Naive B cell (primary cell): ENCODE measurements at regions not wholly inside any gene's neighbourhood (a gene's known extent, or its start where the extent isn't known, plus 50 kb on each side); places are given as distances from the start of the nearest gene placed in this dataset.

Experiments
- ATAC-seq, 2 donors: fragments of 150-1000 bp; cut with Tn5 transposase; 2 replicates each; pipeline ENCODE4 v1.10.0; 2021; ENCODE audit warnings: low read depth in 2 of 2, mild to moderate bottlenecking in 2 of 2, moderate library complexity in 2 of 2
- DNase-seq: peaks from one replicate; pipeline ENCODE4 v3.0.0; 2022
- H3K27ac Mint-ChIP-seq, 6 donors: one replicate each; pipeline ENCODE4 v1.8.0; 2020 to 2022; ENCODE audit warnings: mild to moderate bottlenecking in 6 of 6, mixed read lengths in 6 of 6, moderate library complexity in 5 of 6, inconsistent platforms in 2 of 6
- H3K27me3 Mint-ChIP-seq, 3 donors: one replicate each; pipeline ENCODE4 v1.8.0; 2021 to 2022; ENCODE audit warnings: mixed read lengths in 3 of 3, mild to moderate bottlenecking in 1 of 3
- H3K36me3 Mint-ChIP-seq, 2 donors: one replicate each; pipeline ENCODE4 v1.8.0; 2020 to 2022; ENCODE audit warnings: mixed read lengths in 2 of 2, inconsistent platforms in 1 of 2, mild to moderate bottlenecking in 1 of 2
- H3K4me1 Mint-ChIP-seq, 3 donors: one replicate each; pipeline ENCODE4 v1.8.0; 2020 to 2022; ENCODE audit warnings: mixed read lengths in 3 of 3, inconsistent platforms in 1 of 3, mild to moderate bottlenecking in 1 of 3, moderate library complexity in 1 of 3
- H3K4me3 Mint-ChIP-seq, 8 donors: one replicate each; pipeline ENCODE4 v1.8.0; 2020 to 2022; ENCODE audit warnings: mild to moderate bottlenecking in 8 of 8, mixed read lengths in 8 of 8, moderate library complexity in 8 of 8, inconsistent platforms in 2 of 8
- H3K9me3 Mint-ChIP-seq, 7 donors: one replicate each; pipeline ENCODE4 v1.8.0; 2020 to 2022; ENCODE audit warnings: mixed read lengths in 7 of 7, mild to moderate bottlenecking in 5 of 7, inconsistent platforms in 2 of 7, moderate library complexity in 1 of 7

DNA sequence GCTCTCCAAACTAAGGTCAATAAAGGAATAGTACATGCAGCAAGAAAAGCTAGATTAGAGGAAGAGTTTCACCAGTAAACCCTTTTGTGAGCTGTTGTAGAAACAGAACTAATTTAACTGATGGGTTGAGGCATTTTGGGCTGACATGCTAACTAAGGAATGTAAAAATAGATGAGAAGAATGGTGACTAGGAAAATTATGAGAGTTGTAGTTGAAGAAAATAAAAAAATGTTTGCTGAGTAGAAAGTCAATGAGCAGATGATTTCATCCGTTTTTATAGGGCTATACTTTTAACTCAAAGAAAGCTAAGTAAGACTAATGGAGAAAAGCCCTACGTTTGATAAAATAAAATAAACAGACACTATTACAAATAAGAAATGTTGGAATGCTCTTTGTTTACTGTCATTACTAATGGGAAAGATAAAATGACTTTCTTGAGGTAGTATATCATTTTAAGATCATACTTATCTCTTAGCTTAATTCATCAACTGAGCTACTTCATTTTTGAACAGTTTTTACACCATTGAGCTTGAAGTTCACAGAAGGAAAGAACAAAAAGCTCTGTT, 209.4 kb upstream of the DPH6 start:
- no peaks in the 10 kb centered on the region for H3K4me1 Mint-ChIP-seq
- no peak for ATAC-seq
- H3K4me3 Mint-ChIP-seq = no peak overlapping the region
- H3K9me3 Mint-ChIP-seq = no peaks in the 10 kb centered on the region
- no peaks in the 10 kb centered on the region for H3K36me3 Mint-ChIP-seq
- H3K27ac Mint-ChIP-seq = no peak overlapping the region
- H3K27me3 Mint-ChIP-seq = peaks cover 0 to 10% (median 0%) of the 10 kb centered on the region in 3 donors
- DNase-seq = no peak

DNA sequence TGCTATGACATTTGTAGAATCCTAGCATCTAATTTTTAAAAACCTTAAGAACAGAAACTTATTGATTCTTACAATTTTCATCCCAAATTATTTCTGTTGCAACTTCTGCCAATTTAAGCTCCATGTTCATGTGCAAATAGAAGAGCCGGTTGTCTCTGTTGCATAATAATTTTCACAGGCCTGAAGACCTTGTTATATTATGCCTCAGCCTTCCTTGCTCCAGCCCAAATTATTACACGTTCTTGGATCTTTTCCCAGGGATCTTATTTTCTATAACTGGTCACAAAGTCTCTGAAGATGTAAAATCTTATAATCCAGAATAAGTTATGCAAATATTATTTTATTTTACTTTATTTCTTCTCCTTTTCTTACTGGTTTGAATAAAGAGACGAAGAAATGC, 210.7 kb upstream of the DPH6 start:
- H3K4me3 Mint-ChIP-seq = no peak overlapping the region

DNA sequence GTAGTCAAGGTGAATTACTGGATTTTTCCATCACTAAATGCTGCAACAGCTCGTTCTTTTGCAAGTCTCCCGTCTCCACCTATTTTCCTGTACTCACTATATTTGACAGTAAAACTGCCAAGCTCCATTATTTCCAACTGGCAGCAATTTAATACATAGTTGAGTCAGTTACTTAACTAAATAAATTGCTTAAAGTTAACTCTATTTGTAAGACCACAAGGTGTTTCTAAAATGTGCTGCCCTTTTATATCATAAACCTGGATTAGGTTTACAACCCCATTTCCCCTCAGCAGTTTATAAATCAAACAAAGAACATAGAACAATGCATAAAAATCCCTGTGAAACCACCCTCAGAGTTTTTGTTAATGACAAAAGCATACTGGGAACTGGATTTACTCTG, 211.4 kb upstream of the DPH6 start:
- H3K27me3 Mint-ChIP-seq = peaks cover 0 to 10% (median 0%) of the 10 kb centered on the region in 3 donors
- no peaks in the 10 kb centered on the region for H3K9me3 Mint-ChIP-seq
- no peak for ATAC-seq
- no peaks in the 10 kb centered on the region for H3K4me1 Mint-ChIP-seq
- no peak overlapping the region for H3K4me3 Mint-ChIP-seq
- DNase-seq = no peak
- H3K36me3 Mint-ChIP-seq = no peaks in the 10 kb centered on the region
- no peak overlapping the region for H3K27ac Mint-ChIP-seq

More for the DNA sequence above, 210.7 kb upstream of the DPH6 start:
- H3K9me3 Mint-ChIP-seq = no peaks in the 10 kb centered on the region
- no peaks in the 10 kb centered on the region for H3K4me1 Mint-ChIP-seq
- no peak for DNase-seq
- no peak overlapping the region for H3K27ac Mint-ChIP-seq
- ATAC-seq = no peak
- no peaks in the 10 kb centered on the region for H3K36me3 Mint-ChIP-seq
- peaks cover 0 to 10% (median 0%) of the 10 kb centered on the region in 3 donors for H3K27me3 Mint-ChIP-seq

DNA sequence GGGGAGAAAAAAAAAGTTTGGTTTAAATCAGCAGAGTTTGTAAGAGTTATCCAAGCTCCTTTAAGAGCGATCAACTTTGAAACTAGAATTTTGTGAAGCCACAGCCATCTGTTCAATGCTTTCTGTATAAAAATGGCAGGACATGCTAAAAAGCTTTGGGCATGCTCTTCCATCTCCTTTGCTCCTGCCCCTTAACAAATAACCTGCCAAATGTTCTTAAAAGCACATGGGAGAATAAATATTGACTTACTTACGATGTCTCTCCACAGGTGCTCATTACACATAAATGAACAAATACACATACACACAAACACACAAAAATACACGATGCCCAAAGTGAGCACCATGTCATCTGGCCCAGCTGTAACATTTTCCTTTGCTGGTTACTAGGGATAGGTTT, 211.8 kb upstream of the DPH6 start:
- Mint-ChIP-seq H3K4me3 (no peak overlapping the region), H3K9me3 (no peaks in the 10 kb centered on the region), H3K36me3 (no peaks in the 10 kb centered on the region), H3K27ac (no peak overlapping the region), H3K27me3 (peaks cover 0 to 10% (median 0%) of the 10 kb centered on the region in 3 donors), H3K4me1 (no peaks in the 10 kb centered on the region)
- no peak for DNase-seq
- no peak for ATAC-seq

DNA sequence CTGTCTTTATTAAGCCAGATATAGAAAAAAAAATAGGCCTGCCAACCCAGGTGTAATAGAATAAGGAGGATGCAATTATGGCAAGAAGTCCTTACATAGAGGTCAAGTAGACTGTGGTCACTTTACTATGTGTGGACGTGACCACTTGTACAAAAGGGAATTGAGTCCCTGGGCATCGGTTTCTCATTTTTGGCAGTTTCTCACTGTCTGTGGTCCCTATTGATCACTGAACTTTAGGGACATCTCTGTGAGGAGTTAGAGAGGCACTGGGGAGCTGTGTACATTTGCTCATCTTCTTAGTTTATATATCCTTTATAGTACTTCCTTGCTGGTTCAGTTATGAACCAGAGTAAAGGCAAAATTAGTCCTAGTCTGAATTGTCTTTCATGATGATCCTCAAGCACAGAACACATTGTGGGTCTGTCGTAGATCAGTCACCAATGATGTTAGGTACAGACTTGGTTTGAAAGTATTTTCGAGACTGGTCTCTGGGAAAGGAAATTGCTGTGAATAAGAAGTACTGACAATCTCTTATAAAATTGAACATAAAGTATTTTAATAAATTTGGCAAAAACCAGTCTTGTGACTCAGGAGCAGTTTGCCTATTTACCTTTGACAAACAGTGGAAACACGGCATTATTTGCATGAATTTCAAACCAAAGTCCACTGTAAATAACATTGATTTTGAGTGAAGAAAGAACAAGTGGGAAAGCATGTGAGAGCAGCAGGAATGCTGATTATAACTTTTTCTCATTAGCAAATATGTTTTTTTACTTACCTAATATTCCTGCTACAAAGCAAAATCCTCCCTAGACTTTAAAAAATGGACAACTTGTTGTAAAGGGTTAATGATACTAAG, 218.9 kb upstream of the DPH6 start:
- Mint-ChIP-seq H3K4me1 (no peaks in the 10 kb centered on the region), H3K27ac (no peak overlapping the region), H3K4me3 (no peak overlapping the region), H3K27me3 (peaks cover 0 to 7% (median 0%) of the 10 kb centered on the region in 3 donors), H3K9me3 (no peaks in the 10 kb centered on the region), H3K36me3 (no peaks in the 10 kb centered on the region)
- ATAC-seq (no peak), DNase-seq (no peak)

DNA sequence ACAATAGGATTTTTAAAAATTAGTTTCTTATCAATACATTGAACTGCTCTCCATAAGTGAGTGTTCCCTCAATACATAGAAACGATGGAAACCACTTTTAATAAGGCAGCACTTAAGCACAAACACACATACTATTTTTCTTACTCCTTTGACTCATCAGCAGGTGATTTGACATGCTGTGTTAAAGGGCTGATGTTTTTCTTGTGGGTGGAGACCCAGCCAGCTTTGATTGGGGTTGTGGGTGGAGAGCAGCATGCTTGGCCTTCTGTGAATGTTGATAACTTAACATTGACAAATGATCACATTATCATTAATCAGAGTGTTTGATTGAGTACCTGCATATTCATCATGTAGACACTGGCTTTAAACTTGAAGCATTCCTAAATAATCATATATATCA, 223.0 kb upstream of the DPH6 start:
- no peaks in the 10 kb centered on the region for H3K36me3 Mint-ChIP-seq
- no peak overlapping the region for H3K4me3 Mint-ChIP-seq
- ATAC-seq (no peak), DNase-seq (no peak)
- no peaks in the 10 kb centered on the region for H3K4me1 Mint-ChIP-seq
- no peak overlapping the region for H3K27ac Mint-ChIP-seq
- peaks cover 0 to 6% (median 0%) of the 10 kb centered on the region in 7 donors for H3K9me3 Mint-ChIP-seq
- peaks cover 0 to 7% (median 0%) of the 10 kb centered on the region in 3 donors for H3K27me3 Mint-ChIP-seq

DNA sequence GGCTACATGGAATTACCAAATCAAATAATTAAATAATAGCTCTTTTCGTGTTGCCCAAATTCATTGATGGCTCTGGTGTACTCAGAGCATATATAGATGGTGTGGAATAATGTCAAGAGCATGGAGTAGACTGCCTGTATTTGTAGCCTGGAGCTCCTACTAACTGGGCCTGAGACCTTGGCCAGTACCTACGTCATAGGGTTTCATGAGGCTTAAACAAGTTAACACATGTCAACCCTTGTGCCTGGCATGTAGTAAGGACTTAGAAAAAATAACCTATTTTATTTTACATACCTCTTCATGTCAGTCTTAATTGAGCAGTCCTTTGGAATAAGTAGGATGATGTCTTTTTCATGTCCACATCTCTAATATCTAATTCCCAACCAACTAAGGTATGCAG, 223.7 kb upstream of the DPH6 start:
- no peak overlapping the region for H3K4me3 Mint-ChIP-seq
- no peak overlapping the region for H3K27ac Mint-ChIP-seq
- ATAC-seq = no peak
- H3K9me3 Mint-ChIP-seq = peaks cover 0 to 6% (median 0%) of the 10 kb centered on the region in 7 donors
- DNase-seq = no peak
- H3K27me3 Mint-ChIP-seq = peaks cover 0 to 7% (median 0%) of the 10 kb centered on the region in 3 donors
- H3K36me3 Mint-ChIP-seq = no peaks in the 10 kb centered on the region
- no peaks in the 10 kb centered on the region for H3K4me1 Mint-ChIP-seq

DNA sequence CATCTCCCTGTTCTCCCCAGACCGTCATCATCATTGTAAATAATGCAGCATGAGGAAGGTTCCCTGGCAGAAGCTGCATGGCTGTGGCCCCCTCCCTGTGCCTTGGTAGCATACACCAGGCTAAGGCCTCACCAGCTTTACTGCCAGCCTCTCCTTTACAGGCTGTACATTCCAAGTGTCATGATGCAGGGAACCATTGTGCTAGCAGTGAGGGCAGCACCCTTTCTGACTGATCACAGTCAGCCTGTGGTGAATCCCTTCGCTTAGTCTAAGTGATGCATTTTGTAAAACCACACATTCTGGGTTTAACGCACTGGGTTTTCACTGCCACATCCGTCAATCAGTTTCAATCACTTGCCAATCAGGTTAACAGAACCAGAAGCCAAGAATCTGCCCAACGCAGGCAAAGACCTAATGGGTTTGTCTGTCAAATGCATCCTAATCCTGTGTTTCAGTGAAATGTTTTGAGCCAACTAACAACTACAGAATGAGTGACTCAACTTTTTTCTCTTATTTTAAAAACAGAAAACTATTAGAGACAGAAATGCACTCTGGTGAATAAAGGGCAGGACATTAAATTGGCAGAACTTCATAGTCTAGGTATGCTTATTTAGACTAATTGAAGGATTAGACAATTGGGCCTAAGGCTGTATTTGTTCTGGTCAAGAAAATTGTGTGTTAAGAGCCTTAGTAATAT, 225.9 kb upstream of the DPH6 start:
- peaks cover 0 to 6% (median 0%) of the 10 kb centered on the region in 7 donors for H3K9me3 Mint-ChIP-seq
- ATAC-seq (no peak), DNase-seq (no peak)
- peaks cover 0 to 5% (median 0%) of the 10 kb centered on the region in 3 donors for H3K27me3 Mint-ChIP-seq
- H3K4me3 Mint-ChIP-seq = no peak overlapping the region
- H3K36me3 Mint-ChIP-seq = no peaks in the 10 kb centered on the region
- no peaks in the 10 kb centered on the region for H3K4me1 Mint-ChIP-seq
- H3K27ac Mint-ChIP-seq = no peak overlapping the region

DNA sequence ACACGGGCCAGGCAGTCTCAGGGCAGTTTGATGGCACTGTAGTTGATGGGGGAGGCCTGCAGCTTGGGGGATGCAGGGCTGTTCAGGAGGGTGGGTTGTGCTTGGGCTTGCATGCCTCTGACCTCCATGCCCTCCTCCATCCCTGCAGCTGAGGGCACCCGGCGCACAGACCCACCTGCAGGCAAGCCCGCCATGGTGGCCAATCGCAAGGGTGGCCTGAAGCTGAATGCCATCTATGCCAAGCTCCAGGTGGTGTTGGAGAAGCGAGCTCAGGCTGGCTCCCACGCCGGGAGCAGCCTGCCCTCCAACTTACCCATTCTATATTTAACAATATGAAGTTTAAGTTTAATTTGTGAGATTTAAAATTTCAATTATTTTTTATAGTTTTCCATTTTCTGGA, 228.7 kb upstream of the DPH6 start:
- ATAC-seq (no peak), DNase-seq (no peak)
- Mint-ChIP-seq H3K27me3 (no peaks in the 10 kb centered on the region), H3K4me1 (no peaks in the 10 kb centered on the region), H3K4me3 (no peak overlapping the region), H3K9me3 (peaks cover 0 to 6% (median 0%) of the 10 kb centered on the region in 7 donors), H3K36me3 (no peaks in the 10 kb centered on the region), H3K27ac (no peak overlapping the region)

DNA sequence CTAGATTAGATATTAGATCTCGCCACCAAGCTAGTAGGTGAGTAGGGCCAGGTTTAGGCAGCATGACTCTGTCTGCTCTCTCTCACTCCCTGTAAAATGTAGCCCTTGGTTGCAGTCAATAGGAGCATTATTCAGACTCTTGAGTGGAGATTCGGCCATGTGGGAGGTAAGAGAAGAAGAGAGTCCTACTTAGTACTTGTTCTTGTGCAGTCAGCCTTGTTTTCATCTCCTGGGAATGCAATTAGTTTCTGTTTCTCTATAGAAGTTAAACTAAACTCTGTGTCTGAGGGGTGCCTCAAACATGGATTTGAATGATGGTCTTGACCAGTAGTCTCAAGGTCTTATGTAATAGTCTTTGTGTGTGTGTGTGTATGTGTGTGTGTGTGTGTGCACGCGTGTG, 229.5 kb upstream of the DPH6 start:
- H3K27ac Mint-ChIP-seq = no peak overlapping the region
- H3K4me1 Mint-ChIP-seq = no peaks in the 10 kb centered on the region
- peaks cover 0 to 3% (median 0%) of the 10 kb centered on the region in 7 donors for H3K9me3 Mint-ChIP-seq
- no peak for ATAC-seq
- no peaks in the 10 kb centered on the region for H3K36me3 Mint-ChIP-seq
- H3K27me3 Mint-ChIP-seq = no peaks in the 10 kb centered on the region
- DNase-seq = no peak
- H3K4me3 Mint-ChIP-seq = no peak overlapping the region

DNA sequence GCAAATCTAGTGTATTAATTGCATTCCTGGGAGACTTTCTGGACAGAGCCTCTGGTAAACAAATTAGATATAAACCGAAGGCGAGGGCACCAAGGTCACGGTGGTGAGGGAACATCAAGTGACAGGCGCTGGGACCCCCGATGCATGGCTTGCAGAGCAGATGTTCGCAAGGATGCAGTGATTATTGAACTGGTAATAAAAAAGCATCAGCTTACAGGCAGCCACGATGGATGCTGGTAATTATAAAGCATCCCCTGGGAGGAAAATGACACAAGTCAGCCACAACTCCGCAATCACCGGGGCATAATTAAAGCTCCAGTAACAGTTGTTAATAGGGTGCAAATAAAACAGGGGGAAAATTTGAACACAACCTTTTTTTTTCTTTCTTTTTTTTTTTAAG, 231.1 kb upstream of the DPH6 start:
- Mint-ChIP-seq H3K9me3 (peaks cover 0 to 3% (median 0%) of the 10 kb centered on the region in 7 donors), H3K4me3 (no peak overlapping the region), H3K27me3 (no peaks in the 10 kb centered on the region), H3K27ac (no peak overlapping the region), H3K4me1 (no peaks in the 10 kb centered on the region), H3K36me3 (no peaks in the 10 kb centered on the region)
- ATAC-seq = no peak
- no peak for DNase-seq

DNA sequence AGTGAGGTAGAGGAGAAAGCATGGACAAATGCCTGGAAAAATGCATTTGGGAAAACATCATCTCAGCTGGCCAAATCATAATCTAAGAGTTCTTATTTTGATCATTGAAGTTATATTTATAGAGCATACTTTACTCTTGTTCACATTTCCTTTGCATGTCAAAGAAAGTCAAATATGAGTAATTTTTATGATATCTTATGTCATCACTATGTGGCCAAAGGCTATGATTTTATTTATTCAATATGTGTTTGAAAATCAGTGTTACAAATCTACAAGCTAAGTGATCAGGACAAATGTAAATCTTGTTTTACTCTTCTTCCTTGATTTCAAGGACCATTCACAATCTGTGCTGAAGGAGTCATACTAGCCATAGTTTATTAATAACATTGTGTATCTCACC, 237.2 kb upstream of the DPH6 start:
- H3K4me1 Mint-ChIP-seq = no peaks in the 10 kb centered on the region
- no peak overlapping the region for H3K4me3 Mint-ChIP-seq
- H3K36me3 Mint-ChIP-seq = no peaks in the 10 kb centered on the region
- no peak overlapping the region for H3K27ac Mint-ChIP-seq
- no peaks in the 10 kb centered on the region for H3K9me3 Mint-ChIP-seq
- no peaks in the 10 kb centered on the region for H3K27me3 Mint-ChIP-seq
- DNase-seq = no peak
- ATAC-seq = no peak

DNA sequence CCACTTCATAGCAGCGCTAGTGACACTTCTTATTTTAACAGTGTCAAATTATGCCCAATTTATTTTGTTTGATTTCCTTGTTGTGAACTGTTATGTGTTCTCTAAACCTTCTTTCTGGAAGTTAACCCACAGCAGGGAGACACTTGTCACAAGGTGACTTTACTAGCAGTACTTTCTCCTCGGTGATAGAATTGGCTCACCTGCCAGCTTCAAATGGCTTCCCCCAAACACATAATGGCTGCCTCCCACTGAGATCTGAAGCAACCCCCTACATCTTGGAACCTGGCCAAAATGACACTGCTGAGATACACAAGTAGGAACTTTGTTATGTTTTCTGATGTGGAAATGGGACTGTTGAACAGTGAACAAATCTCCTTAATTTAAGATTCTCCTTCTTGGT, 238.8 kb upstream of the DPH6 start:
- Mint-ChIP-seq H3K9me3 (peaks cover 0 to 4% (median 0%) of the 10 kb centered on the region in 7 donors), H3K4me3 (no peak overlapping the region), H3K27ac (no peak overlapping the region), H3K36me3 (no peaks in the 10 kb centered on the region), H3K4me1 (no peaks in the 10 kb centered on the region), H3K27me3 (no peaks in the 10 kb centered on the region)
- ATAC-seq (no peak), DNase-seq (no peak)

DNA sequence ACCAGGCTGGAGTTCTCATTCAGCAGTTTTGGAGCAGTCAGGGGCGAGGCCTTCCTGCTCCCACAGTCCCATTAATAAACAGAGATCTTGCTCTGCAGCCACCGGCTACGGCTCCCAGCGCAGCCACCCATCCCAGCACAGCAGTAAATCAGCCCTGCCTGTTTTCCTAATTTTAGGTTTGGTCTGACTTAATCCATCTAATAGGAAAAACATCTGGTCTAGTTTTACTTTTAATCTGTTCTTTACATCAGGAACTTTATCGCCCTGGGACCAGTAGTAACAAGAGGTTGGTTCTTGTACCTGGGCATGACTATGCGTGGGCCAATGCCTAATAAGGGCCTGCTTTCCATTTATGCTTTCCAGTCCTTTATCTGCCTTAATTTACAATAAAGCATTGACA, 264.0 kb upstream of the DPH6 start:
- H3K9me3 Mint-ChIP-seq = peaks cover 0 to 4% (median 0%) of the 10 kb centered on the region in 7 donors
- ATAC-seq (no peak), DNase-seq (no peak)
- H3K27me3 Mint-ChIP-seq = peaks cover 0 to 3% (median 0%) of the 10 kb centered on the region in 3 donors
- no peak overlapping the region for H3K27ac Mint-ChIP-seq
- no peaks in the 10 kb centered on the region for H3K36me3 Mint-ChIP-seq
- no peaks in the 10 kb centered on the region for H3K4me1 Mint-ChIP-seq
- H3K4me3 Mint-ChIP-seq = no peak overlapping the region
